GM21717 (cell line): ENCODE measurements at regions not wholly inside any gene's neighbourhood (a gene's known extent, or its start where the extent isn't known, plus 50 kb on each side); places are given as distances from the start of the nearest gene placed in this dataset.
"Not testable (repeated sequence)": the region's sequence is repeated elsewhere in the genome, so short reads cannot be mapped to it uniquely, and the experiment has no call there.

Experiments
- ATAC-seq: cut with Tn5 transposase; IDR thresholded peaks from one replicate; pipeline ENCODE4 v1.9.1; 2021; ENCODE audit warnings: mild to moderate bottlenecking, moderate library complexity; ENCODE audit not compliant: unreplicated experiment

DNA sequence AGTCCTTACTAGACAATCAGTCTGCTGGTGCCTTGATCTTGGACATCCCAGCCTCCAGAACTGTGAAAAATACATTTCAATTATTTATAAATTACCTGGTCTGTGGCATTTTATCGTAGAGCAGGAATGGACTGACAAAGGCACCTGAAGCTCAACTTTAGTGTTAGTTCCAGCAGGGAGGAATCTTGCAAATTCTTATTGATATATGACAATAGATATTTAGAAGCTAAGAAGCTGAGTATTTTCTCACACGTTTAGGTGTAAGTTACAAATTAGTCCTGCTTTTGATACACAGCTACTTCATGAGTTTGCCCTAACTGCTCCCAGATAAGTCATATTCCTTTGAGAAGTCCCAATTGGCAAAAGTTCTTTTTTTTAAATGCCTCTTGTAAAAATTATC, 138.0 kb upstream of the ZNF217 start:
- no peak for ATAC-seq

DNA sequence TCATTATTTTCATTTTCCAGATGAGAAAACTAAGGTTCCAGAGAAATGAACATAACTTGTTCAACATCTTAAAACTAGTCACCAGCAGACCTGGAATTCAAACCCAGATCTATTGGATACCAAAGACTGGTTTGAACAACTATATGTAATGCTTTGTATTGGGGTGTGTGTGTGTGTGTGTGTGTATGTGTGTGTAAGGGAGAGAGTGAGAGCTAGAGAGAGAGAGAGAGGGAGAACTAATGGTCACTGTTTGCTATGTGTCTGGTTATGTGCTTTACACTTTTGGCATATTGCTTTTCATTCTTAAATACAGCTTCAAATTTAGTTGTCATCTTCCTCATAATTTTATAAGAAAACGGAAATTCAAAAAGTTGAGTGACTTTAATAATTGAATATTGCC, 134.7 kb upstream of the ZNF217 start:
- ATAC-seq, result no peak

DNA sequence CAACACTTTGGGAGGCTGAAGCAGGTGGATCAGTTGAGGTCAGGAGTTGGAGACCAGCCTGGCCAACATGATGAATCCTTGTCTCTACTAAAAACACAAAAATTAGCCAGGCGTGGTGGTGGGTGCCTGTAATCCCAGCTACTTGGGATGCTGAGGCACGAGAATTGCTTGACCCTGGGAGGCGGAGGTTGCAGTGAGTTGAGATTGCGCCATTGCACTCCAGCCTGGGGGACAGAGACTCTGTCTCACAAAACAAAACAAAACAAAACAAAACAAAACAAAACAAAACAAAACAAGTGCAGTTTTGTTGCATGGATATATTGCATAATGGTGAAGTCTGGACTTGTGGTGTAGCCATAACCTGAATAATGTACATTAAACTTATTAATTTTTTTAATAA, 133.6 kb upstream of the ZNF217 start:
- not testable (repeated sequence) for ATAC-seq

DNA sequence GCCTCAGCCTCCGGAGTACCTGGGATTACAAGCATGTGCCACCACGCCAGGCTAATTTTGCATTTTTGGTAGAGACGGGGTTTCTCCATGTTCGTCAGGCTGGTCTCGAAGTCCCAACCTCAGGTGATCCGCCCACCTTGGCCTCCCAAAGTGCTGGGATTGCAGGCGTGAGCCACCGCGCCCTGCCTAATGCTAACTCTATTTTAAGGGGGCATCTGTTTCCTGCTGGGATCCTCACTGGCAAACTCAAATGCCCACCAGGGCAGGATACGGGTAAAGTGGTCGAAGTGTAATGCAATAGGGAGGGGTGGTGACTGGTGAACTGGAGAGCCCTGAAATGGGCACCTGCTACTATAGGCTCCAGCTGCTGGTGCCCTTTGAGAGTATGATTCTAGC, 131.9 kb upstream of the ZNF217 start:
- no peak for ATAC-seq

DNA sequence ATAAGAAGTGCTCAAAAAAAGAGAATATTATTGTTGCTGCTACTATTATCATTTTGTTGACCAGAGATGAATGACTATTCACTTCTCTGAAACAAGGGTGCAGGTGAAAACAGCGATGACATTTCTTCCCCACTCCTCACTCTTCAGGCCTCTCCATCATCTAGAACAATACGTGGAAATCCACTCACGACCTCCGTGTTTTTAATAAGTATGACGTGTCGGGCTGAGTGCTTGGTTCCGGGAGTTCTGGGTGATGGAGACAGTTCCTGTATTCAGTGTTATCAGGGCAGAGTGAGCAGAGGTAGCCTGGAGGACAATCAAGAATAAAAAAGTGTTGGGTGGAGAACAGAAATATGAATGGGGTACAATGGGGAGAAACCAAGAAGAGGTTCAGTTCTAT, 130.0 kb upstream of the ZNF217 start:
- ATAC-seq, result no peak

DNA sequence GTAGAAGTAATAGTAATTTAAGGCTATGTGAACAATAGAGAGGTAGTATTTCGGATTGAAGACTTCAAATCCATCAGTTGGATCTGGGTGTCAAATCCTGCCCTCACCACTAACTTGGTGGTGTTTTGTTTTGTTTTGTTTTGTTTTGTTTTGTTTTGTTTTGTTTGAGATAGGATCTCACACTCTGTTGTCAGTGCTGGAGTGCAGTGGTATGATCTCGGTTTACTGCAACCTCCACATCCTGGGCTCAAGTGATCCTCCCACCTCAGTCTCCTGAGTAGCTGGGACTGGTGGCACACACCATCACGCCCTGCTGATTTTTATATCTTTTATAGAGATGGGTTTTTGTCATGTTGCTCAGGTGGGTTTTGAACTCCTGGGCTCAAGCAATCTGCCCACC, 129.4 kb upstream of the ZNF217 start:
- no peak for ATAC-seq

DNA sequence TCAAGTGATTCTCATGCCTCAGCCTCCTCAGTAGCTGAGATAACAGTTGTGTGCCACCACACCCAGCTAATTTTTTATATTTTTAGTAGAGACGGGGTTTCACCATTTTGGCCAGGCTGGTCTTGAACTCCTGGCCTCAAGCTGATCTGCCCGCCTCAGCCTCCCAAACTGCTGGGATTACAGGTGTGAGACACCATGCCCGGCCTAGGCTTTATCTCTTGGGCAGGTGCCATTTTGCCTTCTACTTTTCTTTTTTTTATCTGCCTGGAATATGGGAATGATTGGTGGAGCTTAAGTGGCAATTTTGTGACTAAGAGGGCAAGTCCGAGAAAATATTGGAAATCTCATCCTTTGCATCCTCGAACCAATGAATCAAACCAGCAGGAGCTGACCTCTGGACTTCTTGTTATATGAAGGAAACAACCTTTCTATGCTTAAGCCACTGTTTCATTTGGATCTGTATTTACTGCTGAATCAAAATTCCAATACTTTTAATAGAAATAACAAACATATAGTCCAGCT, 128.9 kb upstream of the ZNF217 start:
- no peak for ATAC-seq

DNA sequence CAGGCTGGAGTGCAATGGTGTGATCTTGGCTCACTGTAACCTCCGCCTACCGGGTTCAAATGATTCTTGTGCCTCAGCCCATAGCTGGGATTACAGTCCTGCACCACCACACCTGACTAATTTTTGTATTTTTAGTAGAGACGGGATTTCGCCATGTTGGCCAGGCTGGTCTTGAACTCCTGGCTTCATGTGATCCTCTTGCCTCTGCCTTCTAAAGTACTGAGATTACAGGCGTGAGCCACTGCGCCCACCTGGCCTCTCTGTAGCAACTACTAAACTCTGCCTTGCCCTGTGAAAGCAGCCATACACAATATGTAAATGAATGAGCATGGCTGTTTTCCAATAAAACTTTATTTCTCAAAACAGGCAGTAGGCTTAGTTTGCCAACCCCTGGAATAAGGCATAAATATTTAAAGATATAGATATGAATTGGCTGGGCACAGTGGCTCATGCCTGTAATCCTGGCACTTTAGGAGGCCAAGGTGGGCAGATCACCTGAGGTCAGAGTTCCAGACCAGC, 127.9 kb upstream of the ZNF217 start:
- not testable (repeated sequence) for ATAC-seq

DNA sequence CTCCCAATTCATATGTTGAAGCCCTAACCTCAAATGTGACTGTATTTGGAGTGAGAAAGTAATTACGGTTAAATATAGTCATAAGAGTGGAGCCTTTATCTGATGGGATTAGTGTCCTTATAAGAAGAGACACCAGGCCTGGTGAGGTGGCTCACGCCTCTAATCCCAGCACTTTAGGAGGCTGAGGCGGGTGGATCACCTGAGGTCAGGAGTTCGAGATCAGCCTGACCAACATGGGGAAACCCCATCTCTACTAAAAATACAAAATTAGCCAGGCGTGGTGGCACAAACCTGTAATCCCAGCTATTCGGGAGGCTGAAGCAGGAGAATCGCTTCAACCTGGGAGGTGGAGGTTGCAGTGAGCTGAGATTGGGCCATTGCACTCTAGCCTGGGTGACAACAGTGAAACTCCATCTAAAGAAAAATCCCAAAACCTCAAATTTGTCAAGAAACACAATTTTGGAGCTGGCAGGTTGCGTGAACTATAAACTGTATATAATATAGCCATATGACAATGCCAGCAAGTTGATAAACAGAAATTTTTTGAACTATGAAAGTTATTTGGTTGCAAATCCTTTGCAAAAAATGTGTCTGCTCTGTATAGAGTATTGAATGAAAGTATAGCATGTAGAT, 125.6 kb upstream of the ZNF217 start:
- not testable (repeated sequence) for ATAC-seq

DNA sequence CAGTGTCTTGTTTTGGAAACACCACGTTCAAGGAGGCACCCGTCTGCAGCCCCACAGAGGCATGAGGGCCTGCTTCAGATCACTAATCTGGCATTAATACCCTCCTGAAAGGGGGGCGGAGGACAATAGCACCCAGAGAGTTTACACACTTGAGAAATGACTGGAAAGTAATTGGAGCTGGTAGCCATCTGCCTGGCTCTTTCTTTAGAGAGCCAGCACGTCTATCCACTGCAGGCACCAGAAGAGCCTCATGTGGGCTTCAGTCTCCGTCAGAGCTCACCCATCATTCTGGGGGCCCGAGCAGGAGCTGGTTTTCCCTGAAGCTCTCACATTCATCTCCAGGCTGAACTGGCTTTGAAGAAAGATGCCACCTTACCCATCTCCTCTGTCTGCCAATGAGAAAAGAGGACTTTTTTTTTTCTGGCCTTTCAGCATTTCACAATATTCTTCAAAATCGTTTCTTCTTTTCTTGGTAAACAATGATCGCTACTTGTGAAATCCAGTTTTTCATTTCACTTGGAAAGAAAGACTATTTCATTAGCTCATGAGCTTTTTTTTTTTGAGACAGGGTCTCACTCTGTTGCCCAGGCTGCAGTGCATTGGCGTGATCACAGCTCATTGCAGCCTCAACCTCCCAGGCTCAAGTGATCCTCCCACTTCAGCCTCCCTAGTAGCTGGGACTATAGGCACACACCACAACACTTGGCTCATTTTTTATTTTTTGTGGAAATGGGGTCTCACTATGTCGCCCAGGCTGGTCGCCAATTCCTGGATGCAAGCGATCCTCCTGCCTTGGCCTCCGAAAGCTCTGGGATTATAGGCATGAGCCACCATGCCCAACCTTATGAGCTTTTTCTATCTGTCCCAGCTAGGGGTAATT, 124.7 kb upstream of the ZNF217 start:
- ATAC-seq, result no peak

DNA sequence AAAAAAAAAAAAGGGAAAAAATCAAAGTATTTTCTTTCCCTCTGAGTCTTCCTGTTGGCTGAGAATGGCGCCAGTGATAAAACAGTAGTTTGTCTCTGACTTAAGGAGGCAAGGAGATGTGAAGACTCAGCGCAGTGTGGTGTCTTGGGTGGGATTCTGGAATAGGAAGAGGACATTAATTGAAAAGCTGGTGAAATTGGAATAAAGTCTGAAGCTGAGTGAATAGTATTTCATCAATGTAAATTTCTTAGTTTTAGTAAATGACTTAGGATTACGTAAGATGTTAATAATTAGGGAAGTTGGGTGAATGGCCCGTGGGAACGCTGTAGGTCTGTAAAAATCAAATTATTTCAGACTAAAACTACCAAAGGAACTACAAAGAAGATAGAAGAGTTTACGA, 122.8 kb upstream of the ZNF217 start:
- no peak for ATAC-seq

DNA sequence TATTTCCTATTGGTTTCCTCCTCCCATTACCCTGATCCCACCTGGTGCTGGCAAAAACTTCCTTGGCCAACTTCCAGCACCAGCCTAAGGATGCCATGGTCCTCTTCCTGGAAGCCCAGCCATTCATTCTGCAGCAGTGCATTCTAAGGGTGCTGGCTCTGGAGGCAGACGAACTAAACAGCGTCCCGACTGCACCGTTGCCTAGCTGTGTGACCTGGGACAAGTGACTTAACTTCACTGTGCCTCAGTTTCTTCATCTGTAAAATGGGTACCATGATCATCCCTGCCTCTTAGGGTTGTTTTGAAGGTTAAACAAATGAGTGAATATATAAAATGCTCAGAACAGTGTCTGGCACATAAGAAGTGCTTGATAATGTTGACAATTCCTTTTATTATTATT, 120.9 kb upstream of the ZNF217 start:
- no peak for ATAC-seq

DNA sequence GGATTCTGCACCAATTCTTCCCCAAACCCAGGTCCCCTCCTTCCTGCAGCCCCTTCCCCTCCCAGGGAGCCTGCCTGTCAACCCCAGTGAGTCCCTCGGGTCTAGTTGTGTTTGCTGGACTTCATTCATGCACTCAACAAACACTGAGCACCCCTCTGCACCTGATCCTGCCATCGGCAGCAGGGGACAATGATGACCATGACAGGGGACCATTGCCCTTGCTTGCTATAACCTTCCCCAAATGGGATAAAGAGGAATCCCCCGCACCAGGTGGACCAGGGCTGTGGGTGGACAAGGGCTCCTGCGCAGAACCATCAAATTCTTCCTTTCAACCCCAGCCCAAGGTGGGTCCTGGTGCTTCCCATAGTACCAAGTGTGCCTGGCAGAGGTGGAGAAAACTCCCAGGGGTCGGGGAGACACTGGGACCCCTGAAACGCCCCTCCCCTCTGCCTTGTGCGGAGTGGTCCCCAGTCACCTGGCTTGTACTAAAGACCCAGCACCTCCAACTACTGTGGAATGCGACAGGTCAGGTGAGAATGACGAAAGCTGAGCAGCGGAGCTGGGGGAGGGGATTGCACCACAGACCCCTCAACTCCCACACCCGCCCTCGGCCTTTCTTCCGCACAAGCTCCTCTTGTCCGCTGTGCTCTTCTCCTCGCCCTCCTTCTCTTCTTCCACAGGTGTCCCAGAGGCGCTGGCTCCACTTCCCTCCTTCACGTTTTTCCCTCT, 119.9 kb upstream of the ZNF217 start:
- no peak for ATAC-seq

DNA sequence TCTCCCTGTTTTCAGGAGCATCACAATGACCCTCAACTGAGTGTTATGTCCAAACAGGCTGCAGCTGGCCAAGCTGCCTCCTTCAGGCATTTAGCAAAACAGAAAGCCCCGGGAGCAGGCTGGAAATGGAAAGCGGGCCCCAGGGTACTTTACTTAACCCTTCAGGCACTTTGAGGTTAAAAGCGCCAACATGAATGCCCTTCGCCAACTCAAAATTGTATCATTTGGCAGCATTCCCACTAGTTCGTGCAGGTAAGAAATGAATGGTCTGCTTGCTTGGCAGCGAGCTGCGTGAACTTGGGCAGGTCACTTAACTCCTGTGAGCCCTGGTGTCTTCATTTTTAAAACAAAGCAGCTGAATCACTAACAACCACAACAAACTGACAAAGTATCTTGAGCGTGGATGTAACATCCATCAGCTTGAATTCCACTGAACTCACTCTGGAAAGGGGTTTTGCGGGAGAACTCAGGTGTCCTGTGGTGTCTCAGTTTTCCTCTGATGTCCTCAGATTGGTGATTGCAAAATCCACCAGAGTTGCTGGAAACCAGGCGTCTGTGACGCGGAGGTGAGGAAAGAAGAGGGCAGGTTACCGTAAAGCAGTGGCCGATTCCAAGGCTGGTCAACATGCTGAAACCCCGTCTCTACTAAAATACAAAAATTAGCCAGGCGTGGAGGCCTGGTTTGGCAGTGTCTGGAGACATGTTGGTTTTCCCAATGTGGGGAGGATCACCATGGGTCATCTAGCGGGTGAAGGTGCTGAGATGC, 118.8 kb upstream of the ZNF217 start:
- no peak for ATAC-seq

DNA sequence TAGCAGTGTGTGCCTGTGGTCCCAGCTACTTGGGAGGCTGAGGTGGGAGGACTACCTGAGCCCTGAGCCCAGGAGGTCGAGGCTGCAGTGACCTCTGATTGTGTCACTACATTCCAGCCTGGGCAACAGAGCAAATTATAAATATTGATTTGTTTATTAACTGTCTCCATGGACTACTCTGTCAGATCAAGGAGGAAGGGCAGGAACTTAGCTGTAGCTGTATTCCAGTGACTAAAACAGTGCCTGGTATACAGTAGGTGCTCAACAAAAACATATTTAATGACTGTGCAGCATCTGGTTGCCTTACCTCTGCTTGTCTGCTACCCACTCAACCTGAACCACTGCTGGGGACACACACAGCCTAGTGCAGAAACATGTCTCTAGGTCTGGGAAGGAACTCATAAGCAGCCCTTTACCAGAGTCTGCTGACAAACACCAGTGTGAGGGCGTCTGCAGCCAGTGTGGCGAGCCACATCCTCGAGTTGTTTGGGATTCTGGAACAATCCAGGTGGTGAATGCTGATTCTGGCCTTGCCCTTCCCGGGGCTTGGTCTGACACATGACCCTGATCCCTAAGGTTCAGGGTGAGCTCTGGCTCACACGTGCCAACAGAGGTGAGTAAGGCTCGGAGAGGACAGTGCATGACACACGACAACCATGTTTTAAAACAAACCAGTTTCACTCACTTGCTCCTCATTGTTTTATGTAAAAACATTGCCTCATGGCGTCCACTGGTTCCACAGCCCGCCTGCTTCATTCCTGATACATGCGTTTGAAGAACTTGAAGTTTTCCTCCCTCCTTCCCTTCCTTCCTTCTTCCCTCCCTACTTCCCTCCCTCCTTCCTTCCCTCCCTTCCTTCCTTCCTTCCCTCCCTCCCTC, 117.9 kb upstream of the ZNF217 start:
- no peak for ATAC-seq

DNA sequence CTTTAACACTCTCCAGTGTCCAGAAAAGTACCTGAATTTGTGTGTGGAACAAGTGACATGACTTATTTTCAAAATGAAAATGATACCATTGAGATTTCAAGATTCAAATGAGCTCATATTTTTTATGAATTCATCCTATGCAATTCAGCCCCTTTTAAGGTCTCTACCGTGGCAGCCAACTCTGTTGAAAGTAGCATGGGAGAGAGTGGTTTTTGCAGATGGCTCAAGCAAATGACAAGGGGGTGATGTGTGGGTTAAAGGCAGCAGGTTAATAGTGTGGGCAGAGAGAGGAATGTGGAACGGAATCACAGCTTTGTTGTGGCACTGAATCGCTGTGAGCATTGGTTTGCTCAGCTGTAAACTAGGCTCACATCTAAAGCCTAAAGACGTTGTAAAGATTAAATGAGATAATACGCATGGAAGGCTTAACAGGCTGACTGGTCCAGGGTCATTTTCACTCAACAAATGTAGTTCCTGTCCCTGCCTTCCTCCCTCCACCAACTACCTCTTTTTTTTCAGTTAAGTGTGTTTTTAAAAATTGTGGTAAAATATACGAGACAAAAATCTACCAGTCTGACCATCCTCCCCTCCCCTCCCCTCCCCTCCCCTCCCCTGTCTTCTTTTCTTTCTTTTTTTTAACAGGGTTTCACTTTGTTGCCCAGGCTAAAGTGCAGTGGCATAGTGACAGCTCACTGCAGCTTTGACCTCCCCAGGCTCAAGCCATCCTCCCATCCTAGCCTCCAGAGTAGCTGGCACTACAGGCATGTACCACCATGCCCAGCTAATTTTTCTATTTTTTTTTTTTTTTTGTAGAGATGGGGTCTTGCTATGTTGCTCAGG, 114.7 kb upstream of the ZNF217 start:
- peak; percentile 62 for ATAC-seq

DNA sequence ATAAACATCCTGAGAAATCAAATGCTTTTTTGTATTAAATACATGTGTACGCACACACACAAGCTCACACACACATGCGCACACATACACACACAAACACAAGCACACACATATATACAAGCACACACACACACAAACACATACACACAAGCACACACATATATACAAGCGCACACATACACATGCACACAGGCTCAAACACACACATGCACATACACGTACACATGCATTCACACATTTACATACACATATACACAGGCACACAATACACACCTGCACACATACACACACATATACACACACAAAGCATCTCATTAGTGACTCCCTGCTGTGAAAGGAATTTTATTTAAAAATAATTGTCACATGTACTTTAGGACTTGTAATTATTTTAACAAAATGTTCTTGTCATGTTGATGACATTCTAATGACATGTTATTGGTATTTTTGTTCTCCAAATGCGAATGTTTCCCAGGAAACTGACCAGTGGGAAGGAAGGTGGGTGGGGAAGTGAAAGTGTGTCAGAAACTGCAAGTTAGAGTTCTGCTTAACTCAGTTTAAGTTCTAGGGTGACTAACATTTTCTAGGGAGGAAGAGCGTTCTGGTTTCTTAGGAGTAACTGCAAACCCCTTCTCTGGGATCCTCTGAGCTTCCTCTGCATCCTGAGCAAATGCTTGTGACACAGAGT, 113.9 kb upstream of the ZNF217 start:
- ATAC-seq, result peak; percentile 34
